Liver (tissue), 3 donors: ENCODE measurements at regions not wholly inside any gene's neighbourhood (a gene's known extent, or its start where the extent isn't known, plus 50 kb on each side); places are given as distances from the start of the nearest gene placed in this dataset.

Experiments
- ATF3 ChIP-seq: IDR thresholded peaks from 2 replicates; pipeline ENCODE4 v1.6.1; 2016; ENCODE audit warnings: antibody characterized with exemption
- CTCF ChIP-seq: fragments of 150-350 bp; IDR thresholded peaks from 2 replicates; pipeline ENCODE4 v1.5.1; 2017; ENCODE audit warnings: improper control_type of control experiment, low read depth, low read length; ENCODE audit not compliant: missing input control
- GABPA ChIP-seq, 2 donors: IDR thresholded peaks in 1 of 2; conservative IDR thresholded peaks in 1 of 2; 2 replicates each; pipeline ENCODE4 v1.6.1; 2016; ENCODE audit warnings: antibody characterized with exemption in 2 of 2, mild to moderate bottlenecking in 1 of 2, moderate library complexity in 1 of 2
- HNF4G ChIP-seq: IDR thresholded peaks from 2 replicates; pipeline ENCODE4 v1.6.1; 2016; ENCODE audit warnings: antibody characterized with exemption
- RAD21 ChIP-seq, 2 donors: IDR thresholded peaks; 2 replicates each; pipeline ENCODE4 v1.6.1; 2016; ENCODE audit warnings: antibody characterized with exemption in 2 of 2, mild to moderate bottlenecking in 2 of 2
- REST ChIP-seq: IDR thresholded peaks from 2 replicates; pipeline ENCODE4 v1.6.1; 2016; ENCODE audit warnings: antibody characterized with exemption, mild to moderate bottlenecking
- SP1 ChIP-seq: IDR thresholded peaks from 2 replicates; pipeline ENCODE4 v1.6.1; 2018; ENCODE audit warnings: antibody characterized with exemption, mild to moderate bottlenecking
- YY1 ChIP-seq: IDR thresholded peaks from 2 replicates; pipeline ENCODE4 v1.6.1; 2016; ENCODE audit warnings: antibody characterized with exemption, mild to moderate bottlenecking
- donor health status: healthy.
- donor health status: healthy.

- no peak for TF ChIP-seq HNF4G
- TF ChIP-seq GABPA (IDR thresholded peaks at IDR 0.05 in 1 of 2, conservative IDR thresholded peaks at IDR 0.05 in 1 of 2): no peak
- no peak for TF ChIP-seq REST
- TF ChIP-seq CTCF: no peak
- TF ChIP-seq RAD21 (IDR thresholded peaks at IDR 0.05): no peak
- no peak for TF ChIP-seq ATF3
- no peak for TF ChIP-seq YY1
- no peak for TF ChIP-seq SP1
Observed at GRCh38 chr3:165390166-165390565, 194.0 kb upstream of the SLITRK3 start.
